ENCODE measurements at regions not wholly inside any gene's neighbourhood (a gene's known extent, or its start where the extent isn't known, plus 50 kb on each side); places are given as distances from the start of the nearest gene placed in this dataset.

GRCh38 chrX:39850630-39851152 is 247.1 kb downstream of the BCOR start:
- no peak overlapping the region for H3K4me3 ChIP-seq
- intact Hi-C loops (cut with DNase I; ENCODE audit: low total_unique reads), result no loop called here
- no peaks in the 10 kb centered on the region for H3K4me1 ChIP-seq
- no peaks in the 10 kb centered on the region for H3K36me3 ChIP-seq
- no peak for DNase-seq (ENCODE audit: low spot score in 2 of 2)
- no peak for TF ChIP-seq CTCF (IDR thresholded peaks at IDR 0.05)
- TF ChIP-seq POLR2AphosphoS5 (IDR thresholded peaks at IDR 0.05), result no peak
- TF ChIP-seq POLR2A (IDR thresholded peaks at IDR 0.05), result no peak
- H3K9me3 ChIP-seq, result no peaks in the 10 kb centered on the region
- H3K27ac ChIP-seq, result no peak overlapping the region
- H3K27me3 ChIP-seq, result peaks cover 0 to 44% of the 10 kb centered on the region in 2 donors

GRCh38 chrX:39851745-39852455 is 245.9 kb downstream of the BCOR start:
- TF ChIP-seq POLR2A (IDR thresholded peaks at IDR 0.05), result no peak
- no peak for TF ChIP-seq CTCF (IDR thresholded peaks at IDR 0.05)
- no peak for TF ChIP-seq POLR2AphosphoS5 (IDR thresholded peaks at IDR 0.05)
- H3K27ac ChIP-seq, result no peak overlapping the region
- H3K4me1 ChIP-seq, result no peaks in the 10 kb centered on the region
- DNase-seq (ENCODE audit: low spot score in 2 of 2), result no peak
- H3K27me3 ChIP-seq, result peaks cover 0 to 45% of the 10 kb centered on the region in 2 donors
- H3K9me3 ChIP-seq, result no peaks in the 10 kb centered on the region
- intact Hi-C loops (cut with DNase I; ENCODE audit: low total_unique reads), result no loop called here
- no peaks in the 10 kb centered on the region for H3K36me3 ChIP-seq
- H3K4me3 ChIP-seq, result no peak overlapping the region

GRCh38 chrX:39852491-39852890 is 245.3 kb downstream of the BCOR start:
- H3K4me3 ChIP-seq, result no peak overlapping the region
- H3K9me3 ChIP-seq, result no peaks in the 10 kb centered on the region
- no peak overlapping the region for H3K27ac ChIP-seq
- peaks cover 0 to 47% of the 10 kb centered on the region in 2 donors for H3K27me3 ChIP-seq
- no peaks in the 10 kb centered on the region for H3K36me3 ChIP-seq
- no peak for DNase-seq (ENCODE audit: low spot score in 2 of 2)
- TF ChIP-seq POLR2AphosphoS5 (IDR thresholded peaks at IDR 0.05), result no peak
- TF ChIP-seq POLR2A (IDR thresholded peaks at IDR 0.05), result no peak
- no peak for TF ChIP-seq CTCF (IDR thresholded peaks at IDR 0.05)
- intact Hi-C loops (cut with DNase I; ENCODE audit: low total_unique reads), result no loop called here
- no peaks in the 10 kb centered on the region for H3K4me1 ChIP-seq

- no peak overlapping the region for H3K27ac ChIP-seq
- H3K27me3 ChIP-seq, result peaks cover 0 to 56% of the 10 kb centered on the region in 2 donors
- H3K4me3 ChIP-seq, result no peak overlapping the region
- TF ChIP-seq CTCF (IDR thresholded peaks at IDR 0.05) (no peak), POLR2A (IDR thresholded peaks at IDR 0.05) (no peak)
- H3K4me1 ChIP-seq, result no peaks in the 10 kb centered on the region
- DNase-seq (ENCODE audit: low spot score in 2 of 2), result no peak
- intact Hi-C loops (cut with DNase I; ENCODE audit: low total_unique reads), result no loop called here
- no peaks in the 10 kb centered on the region for H3K9me3 ChIP-seq
- no peaks in the 10 kb centered on the region for H3K36me3 ChIP-seq
Observed at GRCh38 chrX:39853417-39854030, 244.2 kb downstream of the BCOR start.
